ENCODE measurements at regions not wholly inside any gene's neighbourhood (a gene's known extent, or its start where the extent isn't known, plus 50 kb on each side); places are given as distances from the start of the nearest gene placed in this dataset.

- RAD21 ChIA-PET (ENCODE audit: low non-redundant PET in 1 of 2, low total read pairs in 2 of 2, uncharacterized antibody in 2 of 2, unreplicated experiment in 2 of 2): no interaction called here
- Histone ChIP-seq H3K9me3 (ENCODE audit: control insufficient read depth in 1 of 2, insufficient read depth in 1 of 2, low read depth in 1 of 2, low read length in 2 of 2) (no peaks in the 10 kb centered on the region), H2AFZ (ENCODE audit: low read depth, low read length, poor library complexity, severe bottlenecking) (no peak overlapping the region), H3K9ac (ENCODE audit: low read length) (no peak overlapping the region), H3K9me2 (ENCODE audit: insufficient read depth) (no peaks in the 10 kb centered on the region), H3K79me2 (ENCODE audit: insufficient read depth, low read length) (no peaks in the 10 kb centered on the region), H4K20me1 (ENCODE audit: insufficient read depth) (no peaks in the 10 kb centered on the region), H3K4me2 (ENCODE audit: low read length) (no peak overlapping the region), H3K36me3 (ENCODE audit: control insufficient read depth in 1 of 2, insufficient read depth in 2 of 2, low read length in 2 of 2) (no peaks in the 10 kb centered on the region; a peak in 1 of 4 replicates), H3K27ac (ENCODE audit: low read depth, low read length) (no peak overlapping the region), H3K4me3 (replicated peaks in 1 of 2; ENCODE audit: low read depth in 1 of 2, low read length in 2 of 2) (no peak overlapping the region), H3K27me3 (ENCODE audit: insufficient read depth, low read length) (no peaks in the 10 kb centered on the region), H3K4me1 (ENCODE audit: control insufficient read depth in 1 of 2, insufficient read depth in 2 of 2, low read length in 2 of 2) (no peaks in the 10 kb centered on the region)
- no peak for ATAC-seq
- CTCF ChIA-PET: no interaction called here
- BruUV-seq (replicated peaks): no TSS peak
- POLR2A ChIA-PET: no interaction called here
- intact Hi-C loops (cut with micrococcal nuclease): no loop called here
- DNase-seq (ENCODE audit: low read depth, low spot score): no peak
- TF ChIP-seq EZH2 (IDR thresholded peaks at IDR 0.05): no peak
- no peak for TF ChIP-seq EGR1 (IDR thresholded peaks at IDR 0.05; ENCODE audit: low read depth)
Measured at GRCh38 chr1:242735323-242735722, 210.8 kb upstream of the PLD5 start.

- intact Hi-C loops (cut with micrococcal nuclease): no loop called here
- Histone ChIP-seq H3K4me2 (ENCODE audit: low read length) (no peak overlapping the region), H3K9me3 (ENCODE audit: control insufficient read depth in 1 of 2, insufficient read depth in 1 of 2, low read depth in 1 of 2, low read length in 2 of 2) (no peaks in the 10 kb centered on the region), H3K27me3 (ENCODE audit: insufficient read depth, low read length) (no peaks in the 10 kb centered on the region), H3K9me2 (ENCODE audit: insufficient read depth) (no peaks in the 10 kb centered on the region), H3K9ac (ENCODE audit: low read length) (no peak overlapping the region), H3K79me2 (ENCODE audit: insufficient read depth, low read length) (no peaks in the 10 kb centered on the region), H3K4me3 (replicated peaks in 1 of 2; ENCODE audit: low read depth in 1 of 2, low read length in 2 of 2) (no peak overlapping the region), H4K20me1 (ENCODE audit: insufficient read depth) (no peaks in the 10 kb centered on the region), H2AFZ (ENCODE audit: low read depth, low read length, poor library complexity, severe bottlenecking) (no peak overlapping the region), H3K36me3 (ENCODE audit: control insufficient read depth in 1 of 2, insufficient read depth in 2 of 2, low read length in 2 of 2) (no peaks in the 10 kb centered on the region; a peak in 1 of 4 replicates), H3K4me1 (ENCODE audit: control insufficient read depth in 1 of 2, insufficient read depth in 2 of 2, low read length in 2 of 2) (no peaks in the 10 kb centered on the region), H3K27ac (ENCODE audit: low read depth, low read length) (no peak overlapping the region)
- DNase-seq (ENCODE audit: low read depth, low spot score) (no peak), ATAC-seq (no peak)
- POLR2A ChIA-PET: no interaction called here
- CTCF ChIA-PET: no interaction called here
- TF ChIP-seq JUND (IDR thresholded peaks at IDR 0.05): no peak
- TF ChIP-seq SRF (IDR thresholded peaks at IDR 0.05; ENCODE audit: low read depth): no peak
- no peak for TF ChIP-seq CTCF (IDR thresholded peaks at IDR 0.05 in 2 of 3, conservative IDR thresholded peaks at IDR 0.05 in 1 of 3; ENCODE audit: borderline replicate concordance in 1 of 3, insufficient read depth in 1 of 3, low read depth in 2 of 3, low read length in 2 of 3)
- no peak for TF ChIP-seq SP1 (IDR thresholded peaks at IDR 0.05; ENCODE audit: low read depth)
- no peak for TF ChIP-seq EGR1 (IDR thresholded peaks at IDR 0.05; ENCODE audit: low read depth)
- TF ChIP-seq POLR2A (IDR thresholded peaks at IDR 0.05; ENCODE audit: borderline replicate concordance, extremely low read depth, insufficient read depth, insufficient read length): no peak
- no peak for TF ChIP-seq EZH2phosphoT487 (IDR thresholded peaks at IDR 0.05; ENCODE audit: borderline replicate concordance)
- no peak for TF ChIP-seq ZNF274 (IDR thresholded peaks at IDR 0.05; ENCODE audit: low read depth, low read length)
- no peak for TF ChIP-seq FOSL1 (IDR thresholded peaks at IDR 0.05; ENCODE audit: low read depth)
- no peak for TF ChIP-seq RAD21 (IDR thresholded peaks at IDR 0.05; ENCODE audit: low read depth)
- RAD21 ChIA-PET (ENCODE audit: low non-redundant PET in 1 of 2, low total read pairs in 2 of 2, uncharacterized antibody in 2 of 2, unreplicated experiment in 2 of 2): no interaction called here
- no TSS peak for BruUV-seq (replicated peaks)
Measured at GRCh38 chr1:242731446-242731845, 206.9 kb upstream of the PLD5 start.
